ENCODE measurements at regions not wholly inside any gene's neighbourhood (a gene's known extent, or its start where the extent isn't known, plus 50 kb on each side); places are given as distances from the start of the nearest gene placed in this dataset.

DNA sequence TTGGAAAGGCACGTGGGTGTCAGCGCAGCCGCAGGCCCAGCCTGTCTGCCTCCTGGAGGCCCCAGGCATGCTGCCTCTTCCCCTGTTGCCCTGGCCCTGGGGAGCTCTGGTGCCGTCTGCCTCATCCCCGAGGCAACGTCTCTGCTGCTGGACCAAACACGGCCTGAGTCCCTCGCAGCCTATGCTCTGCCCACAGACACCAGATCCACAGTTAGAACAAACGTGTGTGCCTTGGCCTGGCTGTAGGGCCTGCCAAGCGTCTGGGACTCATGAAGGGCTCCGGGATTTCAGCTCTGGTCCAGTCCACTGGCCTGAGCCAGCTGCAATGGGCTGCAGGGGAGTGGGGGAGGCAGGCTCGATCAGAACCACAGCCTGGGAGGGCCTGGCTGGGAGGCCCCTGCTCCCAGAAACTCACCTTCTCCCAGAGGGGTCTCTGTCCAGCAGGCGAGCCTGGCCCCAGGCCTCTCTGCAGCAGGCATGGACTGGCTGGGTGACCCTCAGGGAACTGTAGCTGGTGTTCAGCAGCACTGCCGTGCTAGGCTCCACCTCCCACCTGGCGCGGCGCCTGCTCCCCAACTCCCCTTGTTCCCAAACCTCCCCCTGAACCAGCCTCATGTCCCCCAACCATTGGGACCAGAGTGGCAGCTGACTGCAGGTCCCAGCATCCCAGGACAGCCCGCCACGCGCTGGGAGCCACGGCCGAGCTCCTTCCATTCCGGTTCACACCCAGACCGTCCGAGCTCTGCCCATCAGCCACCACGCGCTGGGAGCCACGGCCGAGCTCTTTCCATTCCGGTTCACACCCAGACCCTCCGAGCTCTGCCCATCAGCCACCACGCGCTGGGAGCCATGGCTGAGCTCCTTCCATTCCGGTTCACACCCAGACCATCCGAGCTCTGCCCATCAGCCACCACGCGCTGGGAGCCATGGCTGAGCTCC lies 197.0 kb downstream of the DLL1 start:
- Histone ChIP-seq H3K9ac (ENCODE audit: insufficient read depth, low read length, poor library complexity, severe bottlenecking) (no peak overlapping the region), H4K20me1 (ENCODE audit: insufficient read depth, low read length) (no peaks in the 10 kb centered on the region), H3K4me3 (replicated peaks in 1 of 3; ENCODE audit: low read depth in 2 of 3, low read length in 3 of 3) (no peak overlapping the region), H3K27me3 (ENCODE audit: control insufficient read depth in 2 of 2, insufficient read depth in 2 of 2, low read length in 2 of 2) (peaks cover 0 to 24% of the 10 kb centered on the region in 2 donors), H3K36me3 (replicated peaks in 1 of 2; ENCODE audit: control insufficient read depth in 1 of 2, insufficient read depth in 2 of 2, low read length in 2 of 2) (no peaks in the 10 kb centered on the region), H3K4me2 (replicated peaks; ENCODE audit: extremely low read depth, low read length, poor library complexity, severe bottlenecking) (no peak overlapping the region), H3K4me1 (ENCODE audit: control insufficient read depth in 1 of 2, insufficient read depth in 2 of 2, low read length in 2 of 2) (peaks cover 11 to 12% of the 10 kb centered on the region in 2 donors), H3K79me2 (ENCODE audit: insufficient read depth, low read length) (no peaks in the 10 kb centered on the region), H3K27ac (ENCODE audit: low read depth in 1 of 2, low read length in 2 of 2) (no peak overlapping the region), H2AFZ (ENCODE audit: insufficient read depth, low read depth, low read length, poor library complexity, severe bottlenecking) (no peak overlapping the region), H3K9me3 (replicated peaks in 1 of 2; ENCODE audit: control insufficient read depth in 1 of 2, insufficient read depth in 1 of 2, low read length in 2 of 2) (no peaks in the 10 kb centered on the region)
- intact Hi-C loops (cut with micrococcal nuclease) = no loop called here
- Mint-ChIP-seq H3K36me3 (peaks cover 4 to 6% of the 10 kb centered on the region in 2 donors), H3K4me1 (peaks cover 13% of the 10 kb centered on the region), H3K4me3 (no peak overlapping the region), H3K9me3 (no peaks in the 10 kb centered on the region), H3K27ac (no peak overlapping the region), H3K27me3 (ENCODE audit: low read depth in 3 of 3) (peaks cover 16 to 22% (median 17%) of the 10 kb centered on the region in 3 donors)
- 91% methylated on average over 28 of the region's 37 CpGs for WGBS (ENCODE audit: insufficient coverage)
- TF ChIP-seq, protein P1, sequence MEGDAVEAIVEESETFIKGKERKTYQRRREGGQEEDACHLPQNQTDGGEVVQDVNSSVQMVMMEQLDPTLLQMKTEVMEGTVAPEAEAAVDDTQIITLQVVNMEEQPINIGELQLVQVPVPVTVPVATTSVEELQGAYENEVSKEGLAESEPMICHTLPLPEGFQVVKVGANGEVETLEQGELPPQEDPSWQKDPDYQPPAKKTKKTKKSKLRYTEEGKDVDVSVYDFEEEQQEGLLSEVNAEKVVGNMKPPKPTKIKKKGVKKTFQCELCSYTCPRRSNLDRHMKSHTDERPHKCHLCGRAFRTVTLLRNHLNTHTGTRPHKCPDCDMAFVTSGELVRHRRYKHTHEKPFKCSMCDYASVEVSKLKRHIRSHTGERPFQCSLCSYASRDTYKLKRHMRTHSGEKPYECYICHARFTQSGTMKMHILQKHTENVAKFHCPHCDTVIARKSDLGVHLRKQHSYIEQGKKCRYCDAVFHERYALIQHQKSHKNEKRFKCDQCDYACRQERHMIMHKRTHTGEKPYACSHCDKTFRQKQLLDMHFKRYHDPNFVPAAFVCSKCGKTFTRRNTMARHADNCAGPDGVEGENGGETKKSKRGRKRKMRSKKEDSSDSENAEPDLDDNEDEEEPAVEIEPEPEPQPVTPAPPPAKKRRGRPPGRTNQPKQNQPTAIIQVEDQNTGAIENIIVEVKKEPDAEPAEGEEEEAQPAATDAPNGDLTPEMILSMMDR (IDR thresholded peaks at IDR 0.05) = no peak
- no peak for DNase-seq

DNA sequence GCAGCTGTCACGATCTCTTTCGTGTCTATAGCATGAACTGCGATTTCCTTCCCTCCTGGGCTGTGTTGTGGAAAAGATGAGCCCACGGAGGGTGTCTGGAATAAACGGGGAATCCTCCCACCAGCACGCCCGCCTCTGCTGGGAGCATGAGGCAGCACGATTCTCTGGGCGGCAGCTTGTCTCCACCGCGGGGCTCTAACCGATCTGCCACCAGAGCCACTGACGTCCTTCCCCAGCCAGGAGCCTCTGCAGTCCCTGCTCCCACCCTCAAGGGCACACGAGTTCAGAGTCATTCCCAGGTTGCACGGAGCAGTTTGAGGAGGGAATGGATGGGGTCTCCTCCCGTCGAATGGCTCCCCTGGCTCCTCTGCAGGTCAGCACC lies 197.6 kb downstream of the DLL1 start:
- intact Hi-C loops (cut with micrococcal nuclease) = no loop called here
- Histone ChIP-seq H4K20me1 (ENCODE audit: insufficient read depth, low read length) (no peaks in the 10 kb centered on the region), H3K4me3 (replicated peaks in 1 of 3; ENCODE audit: low read depth in 2 of 3, low read length in 3 of 3) (no peak overlapping the region), H3K27ac (ENCODE audit: low read depth in 1 of 2, low read length in 2 of 2) (no peak overlapping the region), H3K79me2 (ENCODE audit: insufficient read depth, low read length) (no peaks in the 10 kb centered on the region), H3K4me1 (ENCODE audit: control insufficient read depth in 1 of 2, insufficient read depth in 2 of 2, low read length in 2 of 2) (peaks cover 18 to 19% of the 10 kb centered on the region in 2 donors), H2AFZ (ENCODE audit: insufficient read depth, low read depth, low read length, poor library complexity, severe bottlenecking) (no peak overlapping the region), H3K9ac (ENCODE audit: insufficient read depth, low read length, poor library complexity, severe bottlenecking) (no peak overlapping the region), H3K9me3 (replicated peaks in 1 of 2; ENCODE audit: control insufficient read depth in 1 of 2, insufficient read depth in 1 of 2, low read length in 2 of 2) (no peaks in the 10 kb centered on the region), H3K4me2 (replicated peaks; ENCODE audit: extremely low read depth, low read length, poor library complexity, severe bottlenecking) (no peak overlapping the region), H3K36me3 (replicated peaks in 1 of 2; ENCODE audit: control insufficient read depth in 1 of 2, insufficient read depth in 2 of 2, low read length in 2 of 2) (no peaks in the 10 kb centered on the region), H3K27me3 (ENCODE audit: control insufficient read depth in 2 of 2, insufficient read depth in 2 of 2, low read length in 2 of 2) (peaks cover 0 to 29% of the 10 kb centered on the region in 2 donors)
- peaks cover 20% of the 10 kb centered on the region for H3K4me1 Mint-ChIP-seq
- TF ChIP-seq, protein P1 (IDR thresholded peaks at IDR 0.05) = no peak
- peaks cover 4 to 6% of the 10 kb centered on the region in 2 donors for H3K36me3 Mint-ChIP-seq
- no peak for DNase-seq
- H3K27me3 Mint-ChIP-seq (ENCODE audit: low read depth in 3 of 3) = peaks cover 12 to 22% (median 17%) of the 10 kb centered on the region in 3 donors
- 93% methylated on average over 11 of the region's 17 CpGs for WGBS (ENCODE audit: insufficient coverage)
- H3K4me3 Mint-ChIP-seq = peak overlapping the region in 1 of 2 donors; percentile 16
- no peaks in the 10 kb centered on the region for H3K9me3 Mint-ChIP-seq
- peak overlapping the region in 1 of 7 donors; percentile 42 for H3K27ac Mint-ChIP-seq

Data from CD14-positive monocyte (primary cell).